Left hindlimb (tissue), 1 donor: ENCODE measurements at regions not wholly inside any gene's neighbourhood (a gene's known extent, or its start where the extent isn't known, plus 50 kb on each side); places are given as distances from the start of the nearest gene placed in this dataset.
"Not testable (repeated sequence)": the region's sequence is repeated elsewhere in the genome, so short reads cannot be mapped to it uniquely, and the experiment has no call there.

Source experiments
- DNase-seq: peaks from one replicate; pipeline ENCODE4 v3.0.0-alpha.2; 2018

GRCh38 chr6:15089569-15090144, 156.2 kb upstream of the JARID2 start:
- no peak for DNase-seq

- no peak for DNase-seq
Measured at GRCh38 chr6:15090145-15090579, 155.7 kb upstream of the JARID2 start.

GRCh38 chr6:15090745-15091384, 155.0 kb upstream of the JARID2 start:
- no peak for DNase-seq

- DNase-seq = no peak
Measured at GRCh38 chr6:15096894-15097837, 148.7 kb upstream of the JARID2 start.

- DNase-seq = no peak
Measured at GRCh38 chr6:15101130-15101529, 144.7 kb upstream of the JARID2 start.

GRCh38 chr6:15102241-15102640, 143.6 kb upstream of the JARID2 start:
- DNase-seq = no peak

GRCh38 chr6:15106958-15107643, 138.8 kb upstream of the JARID2 start:
- no peak for DNase-seq

- no peak for DNase-seq
Measured at GRCh38 chr6:15107644-15108382, 138.1 kb upstream of the JARID2 start.

- no peak for DNase-seq
Measured at GRCh38 chr6:15108383-15108715, 137.5 kb upstream of the JARID2 start.

GRCh38 chr6:15109338-15110090, 136.4 kb upstream of the JARID2 start:
- DNase-seq = no peak

GRCh38 chr6:15110726-15111354, 135.0 kb upstream of the JARID2 start:
- DNase-seq = no peak

- not testable (repeated sequence) for DNase-seq
Measured at GRCh38 chr6:15111576-15111975, 134.3 kb upstream of the JARID2 start.

GRCh38 chr6:15113587-15113986, 132.3 kb upstream of the JARID2 start:
- DNase-seq = no peak

GRCh38 chr6:15114061-15114460, 131.8 kb upstream of the JARID2 start:
- no peak for DNase-seq

GRCh38 chr6:15116889-15117288, 129.0 kb upstream of the JARID2 start:
- DNase-seq = no peak

- DNase-seq = no peak
Measured at GRCh38 chr6:15121443-15121842, 124.4 kb upstream of the JARID2 start.

- no peak for DNase-seq
Measured at GRCh38 chr6:15121977-15122550, 123.8 kb upstream of the JARID2 start.

GRCh38 chr6:15129887-15130286, 116.0 kb upstream of the JARID2 start:
- no peak for DNase-seq

- no peak for DNase-seq
Measured at GRCh38 chr6:15131234-15131633, 114.6 kb upstream of the JARID2 start.

GRCh38 chr6:15131651-15132061, 114.2 kb upstream of the JARID2 start:
- no peak for DNase-seq

- no peak for DNase-seq
Measured at GRCh38 chr6:15132167-15132566, 113.7 kb upstream of the JARID2 start.
